ENCODE measurements at regions not wholly inside any gene's neighbourhood (a gene's known extent, or its start where the extent isn't known, plus 50 kb on each side); places are given as distances from the start of the nearest gene placed in this dataset.

DNA sequence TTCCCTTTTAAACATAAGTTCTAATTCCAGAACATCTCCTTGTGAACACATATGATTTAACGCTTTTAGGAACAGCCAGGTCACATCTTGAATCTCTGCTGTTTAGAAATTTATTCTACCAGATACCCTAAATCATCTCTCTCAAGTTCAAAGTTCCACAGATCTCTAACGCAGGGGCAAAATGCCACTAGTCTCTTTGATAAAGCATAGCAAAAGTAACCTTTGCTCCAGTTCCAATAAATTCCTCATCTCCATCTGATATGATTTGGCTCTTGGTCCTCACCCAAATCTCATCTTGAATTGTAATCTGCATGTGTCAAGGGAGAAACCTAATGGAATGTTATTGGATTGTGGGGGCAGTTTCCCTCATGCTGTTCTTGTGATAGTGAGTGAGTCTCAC is 96.3 kb upstream of the PLEKHA5 start:
- ATAC-seq (no peak), DNase-seq (no peak)
- Histone ChIP-seq H3K4me1 (ENCODE audit: low read depth) (no peaks in the 10 kb centered on the region), H3K9me3 (peaks cover 6% of the 10 kb centered on the region), H3K36me3 (ENCODE audit: low read depth) (no peaks in the 10 kb centered on the region), H3K4me3 (no peak overlapping the region)
- intact Hi-C loops (cut with DNase I, micrococcal nuclease): no loop called here
- TF ChIP-seq, protein P1, sequence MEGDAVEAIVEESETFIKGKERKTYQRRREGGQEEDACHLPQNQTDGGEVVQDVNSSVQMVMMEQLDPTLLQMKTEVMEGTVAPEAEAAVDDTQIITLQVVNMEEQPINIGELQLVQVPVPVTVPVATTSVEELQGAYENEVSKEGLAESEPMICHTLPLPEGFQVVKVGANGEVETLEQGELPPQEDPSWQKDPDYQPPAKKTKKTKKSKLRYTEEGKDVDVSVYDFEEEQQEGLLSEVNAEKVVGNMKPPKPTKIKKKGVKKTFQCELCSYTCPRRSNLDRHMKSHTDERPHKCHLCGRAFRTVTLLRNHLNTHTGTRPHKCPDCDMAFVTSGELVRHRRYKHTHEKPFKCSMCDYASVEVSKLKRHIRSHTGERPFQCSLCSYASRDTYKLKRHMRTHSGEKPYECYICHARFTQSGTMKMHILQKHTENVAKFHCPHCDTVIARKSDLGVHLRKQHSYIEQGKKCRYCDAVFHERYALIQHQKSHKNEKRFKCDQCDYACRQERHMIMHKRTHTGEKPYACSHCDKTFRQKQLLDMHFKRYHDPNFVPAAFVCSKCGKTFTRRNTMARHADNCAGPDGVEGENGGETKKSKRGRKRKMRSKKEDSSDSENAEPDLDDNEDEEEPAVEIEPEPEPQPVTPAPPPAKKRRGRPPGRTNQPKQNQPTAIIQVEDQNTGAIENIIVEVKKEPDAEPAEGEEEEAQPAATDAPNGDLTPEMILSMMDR (IDR thresholded peaks at IDR 0.05): no peak

DNA sequence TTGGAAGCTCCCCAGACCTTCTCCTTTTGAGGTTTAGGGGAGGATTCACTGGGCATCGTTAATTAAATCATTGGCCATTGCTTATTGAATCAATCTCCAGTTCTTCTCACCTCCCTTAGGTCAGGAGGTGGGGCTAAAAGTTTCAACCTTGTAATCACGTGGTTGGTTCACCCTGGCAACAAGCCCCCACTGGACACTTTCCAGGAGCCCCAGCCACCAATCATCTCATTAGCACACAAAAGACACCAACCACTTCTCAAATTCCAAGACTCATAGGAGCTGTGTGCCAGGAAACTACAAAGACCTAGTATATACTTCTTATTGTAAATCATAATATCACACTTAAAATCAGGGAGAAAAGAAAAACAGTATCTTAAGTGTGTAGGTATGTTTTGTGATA is 94.6 kb upstream of the PLEKHA5 start:
- Histone ChIP-seq H3K4me1 (ENCODE audit: low read depth) (no peaks in the 10 kb centered on the region), H3K36me3 (ENCODE audit: low read depth) (no peaks in the 10 kb centered on the region), H3K4me3 (no peak overlapping the region), H3K9me3 (peaks cover 6% of the 10 kb centered on the region)
- TF ChIP-seq, protein P1 (IDR thresholded peaks at IDR 0.05): no peak
- DNase-seq (no peak), ATAC-seq (no peak)
- intact Hi-C loops (cut with DNase I, micrococcal nuclease): no loop called here

DNA sequence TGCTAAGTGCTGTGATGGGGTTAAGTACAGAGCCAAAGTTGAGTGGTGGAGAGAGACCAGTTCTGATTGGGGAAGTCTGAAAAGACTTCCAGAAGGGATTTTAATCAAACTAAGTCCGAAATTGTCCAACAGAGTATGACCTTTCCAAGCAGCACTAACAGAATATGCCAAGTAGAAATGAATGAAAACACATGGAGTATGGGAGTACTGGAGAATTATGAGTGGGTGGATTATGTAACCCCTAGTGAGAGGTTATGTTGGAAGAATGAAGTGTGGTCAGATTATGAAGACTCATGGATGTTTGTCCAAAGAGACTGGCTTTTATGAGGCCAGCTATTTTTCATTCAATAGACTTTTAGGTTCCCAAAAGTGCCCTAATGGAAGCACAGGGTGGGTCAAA is 94.0 kb upstream of the PLEKHA5 start:
- Histone ChIP-seq H3K9me3 (peaks cover 6% of the 10 kb centered on the region), H3K36me3 (ENCODE audit: low read depth) (no peaks in the 10 kb centered on the region), H3K4me3 (no peak overlapping the region), H3K4me1 (ENCODE audit: low read depth) (no peaks in the 10 kb centered on the region)
- TF ChIP-seq, protein P1 (IDR thresholded peaks at IDR 0.05): no peak
- intact Hi-C loops (cut with DNase I, micrococcal nuclease): no loop called here
- no peak for DNase-seq
- no peak for ATAC-seq

DNA sequence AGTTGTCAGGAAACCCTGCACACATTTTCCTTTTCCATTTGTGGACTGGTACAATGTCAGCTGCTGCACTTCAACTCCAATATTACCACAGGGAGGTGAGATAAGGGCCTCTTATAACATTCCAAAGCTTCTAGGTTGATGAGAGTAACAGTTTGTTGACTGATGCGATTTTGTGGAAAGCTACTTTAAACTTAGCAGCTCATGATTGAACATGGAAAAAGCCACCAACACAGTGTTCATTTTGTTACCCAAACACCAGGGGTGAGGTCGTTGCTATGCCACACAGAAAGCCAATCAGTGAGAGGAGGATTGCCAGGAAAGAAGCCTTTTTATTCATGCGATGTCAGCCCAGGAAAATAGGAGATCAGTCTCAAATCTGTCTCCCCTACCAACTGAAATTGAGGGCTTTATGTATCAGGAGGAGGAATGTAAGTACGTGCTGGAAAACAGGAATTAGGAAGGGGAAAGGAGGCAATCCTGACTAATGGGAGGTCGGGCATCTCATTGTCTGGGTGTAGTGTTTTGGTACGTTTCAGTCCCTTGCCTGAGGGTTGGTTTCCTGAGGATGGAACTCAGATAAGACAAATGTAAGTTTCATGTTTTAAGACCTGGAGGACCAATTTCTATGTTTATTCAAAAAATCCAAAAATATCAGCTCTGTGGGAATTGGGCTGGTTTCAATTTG is 92.7 kb upstream of the PLEKHA5 start:
- DNase-seq (no peak), ATAC-seq (no peak)
- Histone ChIP-seq H3K9me3 (peaks cover 6% of the 10 kb centered on the region), H3K36me3 (ENCODE audit: low read depth) (no peaks in the 10 kb centered on the region), H3K4me3 (no peak overlapping the region), H3K4me1 (ENCODE audit: low read depth) (no peaks in the 10 kb centered on the region)
- TF ChIP-seq, protein P1 (IDR thresholded peaks at IDR 0.05): no peak
- intact Hi-C loops (cut with DNase I, micrococcal nuclease): no loop called here

DNA sequence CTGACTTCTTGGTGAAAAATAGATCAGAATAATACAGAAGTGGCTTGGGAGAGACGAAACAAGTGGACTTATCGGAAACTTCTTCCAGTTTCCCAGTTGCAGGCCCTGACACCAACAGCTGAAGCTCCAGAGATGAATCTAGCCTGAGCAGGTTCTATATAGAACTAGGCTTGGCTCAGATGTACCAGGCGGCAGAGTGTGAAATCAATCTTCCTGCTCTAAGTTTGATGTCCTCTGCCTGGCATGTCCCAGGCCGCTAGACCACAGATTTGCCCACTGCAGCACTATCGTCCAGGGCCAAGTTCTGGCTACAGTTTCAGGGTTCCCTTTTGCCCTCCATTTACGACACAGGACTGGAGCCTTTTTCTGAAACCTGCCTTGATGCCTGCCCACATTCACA is 91.3 kb upstream of the PLEKHA5 start:
- Histone ChIP-seq H3K4me3 (no peak overlapping the region), H3K4me1 (ENCODE audit: low read depth) (no peaks in the 10 kb centered on the region), H3K9me3 (no peaks in the 10 kb centered on the region), H3K36me3 (ENCODE audit: low read depth) (no peaks in the 10 kb centered on the region)
- DNase-seq (no peak), ATAC-seq (no peak)
- TF ChIP-seq, protein P1 (IDR thresholded peaks at IDR 0.05): no peak
- intact Hi-C loops (cut with DNase I, micrococcal nuclease): no loop called here

DNA sequence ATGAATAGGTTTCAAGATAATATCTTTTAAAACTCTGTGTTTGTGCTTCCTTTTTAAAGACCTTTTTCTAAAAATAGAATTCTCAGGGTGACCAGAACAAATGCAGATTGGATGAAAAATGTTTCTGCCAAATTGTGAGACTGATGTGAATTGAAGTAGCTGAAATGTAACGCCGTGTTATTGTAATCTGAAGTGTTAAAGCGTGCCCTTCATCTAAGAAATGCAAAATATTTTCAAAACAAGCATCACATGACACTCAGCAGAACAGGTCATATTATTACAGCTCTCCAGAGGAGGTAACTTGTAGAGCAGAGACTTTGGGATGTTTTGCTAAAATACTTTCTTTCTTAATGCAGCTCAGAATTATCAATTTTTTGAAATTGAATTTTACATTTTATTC is 90.0 kb upstream of the PLEKHA5 start:
- Histone ChIP-seq H3K4me3 (no peak overlapping the region), H3K4me1 (ENCODE audit: low read depth) (no peaks in the 10 kb centered on the region), H3K36me3 (ENCODE audit: low read depth) (no peaks in the 10 kb centered on the region), H3K9me3 (no peaks in the 10 kb centered on the region)
- intact Hi-C loops (cut with DNase I, micrococcal nuclease): no loop called here
- DNase-seq (no peak), ATAC-seq (no peak)
- TF ChIP-seq, protein P1 (IDR thresholded peaks at IDR 0.05): no peak
